ENCODE measurements at regions not wholly inside any gene's neighbourhood (a gene's known extent, or its start where the extent isn't known, plus 50 kb on each side); places are given as distances from the start of the nearest gene placed in this dataset.

DNA sequence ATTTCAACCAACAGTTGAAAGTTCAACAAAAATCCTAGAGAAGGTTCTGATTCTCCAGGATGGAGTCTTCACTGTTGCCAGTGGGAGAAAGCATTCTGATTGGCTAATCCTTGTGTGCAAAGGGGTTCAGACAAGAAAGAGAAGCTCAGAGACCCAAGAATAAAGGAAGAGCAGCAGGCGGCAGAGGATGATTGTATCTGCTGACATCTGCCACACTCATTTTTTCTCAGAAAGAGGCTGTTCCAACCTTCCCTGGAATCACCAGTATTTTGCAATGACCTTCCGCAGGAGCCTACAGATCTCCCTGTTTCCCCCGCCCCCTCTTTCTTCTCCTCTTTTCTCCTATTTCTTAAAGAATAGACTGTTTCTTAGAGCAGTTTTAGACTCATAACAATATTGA is 376.7 kb downstream of the CDH26 start:
- no peak for DNase-seq

DNA sequence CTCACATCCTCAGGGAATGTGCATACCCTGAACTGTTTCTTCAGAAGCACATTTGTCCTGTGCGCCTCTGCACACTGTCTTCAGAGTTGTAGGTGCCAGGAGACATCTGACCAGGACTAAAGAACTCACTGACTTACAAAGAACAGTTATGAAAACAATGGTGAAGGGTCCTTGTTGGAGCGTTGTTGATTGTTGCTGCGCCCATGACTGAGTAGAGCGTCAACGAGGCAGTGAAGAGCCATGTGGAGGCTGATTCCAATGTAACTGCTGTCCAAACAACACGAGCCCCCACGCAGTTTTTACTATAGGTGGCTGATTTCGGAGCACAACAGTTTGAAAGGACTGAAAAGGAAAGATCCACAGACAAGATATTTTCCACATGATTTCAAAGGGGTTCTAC is 380.3 kb downstream of the CDH26 start:
- DNase-seq = no peak

DNA sequence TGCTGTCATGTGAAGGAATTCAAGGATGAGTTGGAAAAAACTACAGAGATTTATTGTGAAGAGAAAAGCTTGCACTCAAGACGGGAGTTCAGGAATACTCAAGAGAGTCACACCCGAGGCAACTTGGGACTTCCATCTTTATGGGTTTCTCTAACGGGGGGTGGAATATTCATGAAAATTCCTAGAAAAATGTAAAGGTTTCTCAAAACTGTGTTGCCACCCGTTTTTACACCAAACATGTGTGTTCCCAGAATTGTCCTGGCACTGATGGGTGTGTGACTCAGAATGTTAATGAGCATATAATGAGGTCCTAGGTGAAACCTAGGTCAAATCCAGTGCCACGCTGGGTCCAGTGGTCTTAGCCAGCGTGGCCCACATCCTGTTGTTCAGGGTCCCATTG is 381.5 kb downstream of the CDH26 start:
- DNase-seq = no peak

DNA sequence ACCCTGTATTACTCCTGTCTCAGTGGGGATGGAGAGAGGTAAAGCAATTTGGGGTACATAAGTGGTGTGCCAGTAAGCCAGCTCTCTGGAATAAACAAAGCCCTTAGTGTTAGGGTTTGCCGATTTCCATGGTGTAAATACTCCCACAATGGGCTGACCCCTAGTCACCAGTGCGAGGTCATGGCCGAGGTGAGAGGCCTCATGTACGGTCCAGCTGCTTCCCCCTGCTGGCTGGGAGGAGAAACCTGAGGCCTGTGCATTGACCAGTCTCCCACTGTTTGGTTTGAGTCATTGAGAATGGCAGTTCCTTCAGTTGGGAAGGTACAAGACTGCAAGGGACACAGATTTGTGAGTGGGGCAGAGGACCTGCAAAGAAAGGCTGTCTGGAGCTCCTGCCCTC is 382.0 kb downstream of the CDH26 start:
- no peak for DNase-seq

DNA sequence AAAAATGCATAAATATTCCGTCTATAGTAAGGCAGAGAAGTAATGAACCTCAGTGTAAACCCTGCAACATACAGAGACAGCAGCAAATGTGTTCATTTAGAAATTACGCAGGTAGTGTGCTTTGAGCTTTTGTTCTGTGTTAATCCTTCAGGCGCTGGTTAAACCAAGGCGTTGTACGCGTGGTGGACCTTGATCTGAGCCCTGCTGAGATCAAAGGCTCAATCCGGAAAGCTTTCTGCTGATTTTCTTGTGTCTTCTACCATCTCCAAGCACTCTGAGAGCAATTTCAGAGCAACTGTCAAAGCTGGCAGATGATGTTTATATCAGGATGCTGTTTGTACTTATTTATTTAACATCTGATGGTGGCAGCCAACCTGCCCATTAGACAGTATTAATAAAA is 382.8 kb downstream of the CDH26 start:
- no peak for DNase-seq

DNA sequence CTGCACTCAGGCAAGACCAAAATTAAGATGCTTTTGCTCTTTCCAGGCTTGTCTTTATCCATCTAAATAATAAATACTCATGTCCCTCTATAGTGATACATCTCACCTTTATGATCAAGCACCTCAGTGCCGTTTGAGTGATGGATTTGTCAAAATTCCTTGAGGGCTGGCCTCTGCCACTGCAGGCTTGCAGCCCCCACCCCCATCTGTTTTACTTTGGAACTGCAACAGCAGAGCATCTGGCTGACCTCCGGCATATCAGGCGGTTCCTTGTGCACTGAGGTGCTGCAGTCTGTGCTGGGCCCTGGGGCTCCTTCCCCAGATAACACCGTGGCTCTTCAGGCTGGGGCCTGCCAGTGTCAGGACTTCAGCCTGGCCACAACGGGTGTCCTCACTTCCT is 386.9 kb downstream of the CDH26 start:
- no peak for DNase-seq

DNA sequence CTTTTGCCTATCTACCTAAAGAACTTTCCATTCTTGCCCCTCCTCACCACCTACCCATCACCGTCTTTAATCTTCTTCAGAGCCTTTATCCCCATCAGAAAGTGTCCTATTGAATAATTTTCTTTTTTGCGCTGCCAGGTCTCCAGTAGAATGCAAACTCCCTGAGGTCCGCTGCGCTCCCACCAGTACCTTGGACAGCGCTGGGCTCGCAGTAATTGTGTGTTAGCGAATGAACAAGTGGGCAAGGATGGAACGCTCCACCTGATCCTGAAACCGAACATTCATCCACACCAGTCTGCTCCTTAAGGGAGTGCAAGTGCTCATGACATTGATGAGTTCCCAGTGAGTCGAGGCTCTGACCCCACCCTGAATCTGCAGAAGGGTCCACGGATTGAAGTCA is 391.2 kb downstream of the CDH26 start:
- no peak for DNase-seq

DNA sequence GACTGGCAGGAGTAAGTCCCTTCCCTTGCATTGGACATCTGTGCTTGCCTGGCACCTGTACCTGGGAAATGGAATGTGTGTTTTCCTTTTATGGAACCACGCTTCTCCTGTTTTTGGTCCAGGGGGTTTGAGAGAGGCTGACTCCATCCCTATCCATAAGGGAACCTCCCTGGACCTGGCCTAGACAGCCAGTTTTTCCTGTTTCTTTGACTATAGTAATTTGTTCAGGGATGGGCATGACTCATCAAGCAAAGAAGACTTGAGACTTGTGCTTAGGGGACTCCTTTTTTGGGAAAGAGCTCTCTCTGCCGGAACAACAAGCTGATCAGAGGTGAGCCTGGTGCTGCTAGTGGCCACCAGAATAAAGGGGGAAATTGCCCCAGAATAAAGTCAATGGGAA is 393.8 kb downstream of the CDH26 start:
- DNase-seq = no peak

DNA sequence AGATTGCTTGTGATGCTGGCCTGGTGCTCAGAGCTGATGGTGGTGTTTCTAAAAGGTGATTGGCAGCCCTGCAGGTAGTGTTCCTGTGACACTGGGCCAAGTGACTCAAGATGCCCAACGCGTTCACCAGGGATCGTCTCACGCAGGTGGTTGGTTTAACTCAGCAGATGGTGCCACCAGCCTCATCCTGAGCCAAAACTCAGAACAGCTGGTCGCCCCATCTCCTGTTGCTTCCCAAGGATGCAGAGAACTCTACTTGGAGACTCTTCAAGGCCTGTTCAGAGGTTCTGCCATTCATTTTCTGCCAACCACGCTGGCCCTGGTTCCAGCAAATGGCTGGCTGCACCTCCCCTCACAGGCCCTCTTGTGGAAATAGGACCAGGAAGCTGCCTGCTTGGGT is 394.4 kb downstream of the CDH26 start:
- DNase-seq = no peak

DNA sequence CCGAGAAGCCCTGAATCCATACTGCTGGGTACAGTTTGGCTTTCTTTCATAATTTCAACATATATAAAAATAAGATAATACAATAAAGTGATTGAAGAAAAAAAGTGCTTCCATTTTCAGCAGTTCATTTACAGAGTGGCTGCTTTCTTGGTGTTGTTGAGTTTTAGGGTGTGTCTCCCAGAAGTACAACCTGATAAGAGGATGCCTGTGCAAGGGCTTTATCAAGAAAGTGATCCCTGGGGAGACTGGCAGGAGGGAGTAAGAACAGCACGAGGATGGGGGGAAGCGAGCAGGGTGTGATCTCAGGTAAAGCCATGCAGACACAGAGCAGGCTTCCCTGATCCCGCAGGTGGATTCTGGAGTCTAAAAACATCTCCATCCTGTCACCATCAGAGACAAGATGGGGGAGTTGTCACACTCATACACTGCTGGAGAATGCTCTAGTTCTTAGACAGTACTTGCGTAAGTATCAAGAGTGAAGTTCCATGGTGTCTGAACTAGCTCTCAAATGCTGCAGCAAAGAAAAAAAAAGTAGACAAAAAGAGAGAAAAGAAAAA is 395.9 kb downstream of the CDH26 start:
- DNase-seq = no peak

DNA sequence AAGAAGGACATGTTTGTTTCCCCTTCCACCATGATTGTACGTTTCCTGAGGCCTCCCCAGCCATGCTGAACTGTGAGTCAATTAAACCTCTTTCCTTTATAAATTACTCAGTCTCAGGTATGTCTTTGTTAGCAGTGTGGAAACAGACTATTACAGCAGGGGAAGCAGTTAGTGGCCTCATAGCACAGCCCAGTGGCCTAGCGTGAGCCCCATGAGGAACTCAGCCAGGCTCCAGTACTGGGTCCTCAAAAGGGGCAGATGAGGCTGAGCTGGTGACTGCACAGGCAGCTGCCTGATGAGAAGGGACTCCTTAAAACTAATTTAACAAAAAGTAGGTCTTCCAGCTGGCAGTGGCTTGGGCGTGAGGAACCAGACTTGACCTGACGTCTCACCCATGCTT is 399.9 kb downstream of the CDH26 start:
- no peak for DNase-seq

DNA sequence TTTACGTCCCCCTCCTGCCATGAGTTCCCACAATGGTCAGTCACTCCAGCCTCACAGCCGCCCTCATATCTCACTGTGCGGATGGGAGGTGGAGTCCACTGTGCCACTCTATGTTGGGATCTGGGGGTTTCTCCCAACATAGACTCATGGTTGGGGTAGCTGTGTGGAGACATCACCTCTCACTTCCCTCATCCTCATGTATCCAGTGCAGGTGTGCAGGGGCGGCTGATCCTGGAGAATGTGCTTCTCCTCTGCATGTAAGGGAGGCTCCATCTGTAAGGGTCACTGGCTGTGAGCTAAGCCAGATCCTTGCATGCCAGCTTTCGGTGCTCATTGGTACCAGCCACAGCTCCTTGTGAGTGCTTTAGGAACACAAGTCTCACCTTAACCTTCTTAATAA is 400.8 kb downstream of the CDH26 start:
- no peak for DNase-seq

DNA sequence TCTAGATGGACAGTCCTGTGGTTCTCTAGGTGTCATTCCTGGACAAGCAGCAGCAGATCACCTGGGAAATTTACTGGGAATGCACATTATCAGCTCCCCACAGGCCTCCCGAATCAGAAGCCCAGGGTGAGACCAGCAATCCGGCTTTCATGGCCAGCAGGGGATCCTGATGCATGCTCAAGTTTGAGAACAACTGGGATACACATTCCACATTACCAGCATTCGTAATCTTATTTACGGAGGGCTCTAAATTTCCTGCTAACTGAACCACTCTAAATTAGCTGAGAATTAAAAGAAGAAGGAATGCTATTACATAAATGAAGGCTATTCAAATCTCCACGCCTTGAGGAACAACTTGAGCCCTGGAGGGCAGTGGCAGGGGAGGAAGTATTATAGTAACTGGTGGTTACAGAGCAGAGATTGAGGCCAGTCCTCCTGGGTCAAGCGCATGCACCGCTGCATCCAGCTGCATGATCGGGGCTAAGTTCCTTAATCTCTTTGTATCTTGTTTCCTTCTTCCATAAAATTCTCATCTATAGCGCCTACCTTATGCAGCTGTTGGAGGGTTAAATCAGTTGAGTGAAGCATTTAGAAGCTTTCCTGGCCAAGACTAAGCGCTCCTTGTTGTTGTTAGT is 403.7 kb downstream of the CDH26 start:
- no peak for DNase-seq

DNA sequence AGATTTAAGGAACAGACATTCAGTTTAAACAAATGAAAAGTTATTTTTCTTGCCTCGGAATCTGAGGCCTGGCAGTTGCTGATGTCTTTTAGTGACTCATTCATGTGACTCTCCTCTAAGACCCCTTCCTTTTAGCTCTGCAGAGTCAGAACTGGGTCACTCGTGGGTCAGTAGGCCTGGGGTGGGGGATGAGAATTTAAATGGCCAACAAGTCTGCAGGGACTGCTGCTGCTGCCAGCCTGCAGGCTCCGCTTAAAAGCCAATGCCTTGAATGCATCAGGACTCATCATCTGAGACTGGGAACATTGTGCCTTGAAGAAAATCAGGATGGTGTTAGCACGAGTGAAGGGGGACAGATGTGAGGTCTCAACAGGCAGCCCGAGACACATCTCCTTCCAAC is 404.3 kb downstream of the CDH26 start:
- DNase-seq = no peak

DNA sequence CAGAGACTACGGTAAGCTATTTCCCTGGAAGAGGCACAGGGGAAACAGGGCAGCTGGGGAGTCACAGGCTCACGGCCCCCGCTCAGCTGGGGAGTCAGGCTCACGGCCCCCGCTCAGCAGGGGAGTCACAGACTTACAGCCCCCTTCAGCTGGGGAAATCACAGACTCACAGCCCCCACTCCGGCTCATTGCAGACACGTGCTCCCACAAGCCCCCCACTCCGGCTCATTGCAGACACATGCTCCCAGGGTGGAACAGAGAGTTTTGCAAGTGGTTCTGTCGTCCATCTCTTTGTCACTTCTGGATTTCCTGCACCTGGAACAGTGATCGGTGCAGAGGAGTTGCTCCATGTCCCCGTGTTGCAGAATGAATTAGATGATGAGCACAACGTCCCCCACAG is 405.5 kb downstream of the CDH26 start:
- DNase-seq = no peak

DNA sequence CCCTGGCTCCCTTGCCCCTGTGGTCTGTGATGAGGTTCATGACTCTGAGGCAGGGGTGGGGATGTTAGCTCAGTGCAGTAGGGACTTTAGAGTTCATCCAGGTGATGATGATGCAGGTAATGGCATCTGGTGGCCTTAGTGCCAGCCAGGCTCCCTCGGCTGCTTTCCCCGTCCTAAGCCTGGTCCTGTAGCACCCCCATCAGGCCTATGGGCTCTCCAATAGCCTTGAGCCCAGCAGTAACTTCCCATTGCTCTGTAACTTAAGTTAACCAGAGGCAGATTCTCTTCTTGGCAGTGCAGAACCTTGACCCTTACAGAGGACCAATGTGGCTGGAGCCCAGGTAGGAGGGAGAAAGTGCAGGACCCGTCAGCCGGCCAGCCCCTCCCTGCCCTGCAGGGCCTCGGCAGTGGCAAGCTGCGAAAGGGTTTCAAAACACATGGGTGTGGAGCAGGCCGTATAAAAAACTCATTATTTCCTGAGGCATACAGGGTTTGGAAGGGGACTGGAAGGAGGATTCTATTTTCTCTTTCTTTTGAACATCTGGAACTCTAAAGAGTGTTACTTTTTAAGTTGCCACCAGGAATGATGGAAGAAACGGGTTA is 406.9 kb downstream of the CDH26 start:
- DNase-seq = peak; percentile 4

DNA sequence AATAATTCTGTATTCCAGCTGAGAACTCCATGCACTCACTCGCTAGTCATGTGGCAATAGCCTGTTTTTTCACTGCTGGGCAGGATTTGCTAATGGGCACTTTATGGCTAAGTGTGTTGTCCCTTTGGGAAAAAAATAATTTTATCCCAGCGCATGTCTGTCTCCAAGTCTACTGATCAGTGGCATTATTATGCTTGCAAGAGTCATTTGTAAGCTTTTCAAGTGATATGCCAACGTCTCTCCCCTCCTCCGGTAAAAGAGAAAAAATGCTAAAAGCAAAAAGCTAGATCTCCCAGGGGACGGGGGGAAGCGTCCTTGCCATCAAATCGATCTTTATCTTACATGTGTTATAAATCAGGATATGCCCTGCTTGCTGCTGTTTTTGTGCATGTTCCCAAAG is 407.7 kb downstream of the CDH26 start:
- no peak for DNase-seq

DNA sequence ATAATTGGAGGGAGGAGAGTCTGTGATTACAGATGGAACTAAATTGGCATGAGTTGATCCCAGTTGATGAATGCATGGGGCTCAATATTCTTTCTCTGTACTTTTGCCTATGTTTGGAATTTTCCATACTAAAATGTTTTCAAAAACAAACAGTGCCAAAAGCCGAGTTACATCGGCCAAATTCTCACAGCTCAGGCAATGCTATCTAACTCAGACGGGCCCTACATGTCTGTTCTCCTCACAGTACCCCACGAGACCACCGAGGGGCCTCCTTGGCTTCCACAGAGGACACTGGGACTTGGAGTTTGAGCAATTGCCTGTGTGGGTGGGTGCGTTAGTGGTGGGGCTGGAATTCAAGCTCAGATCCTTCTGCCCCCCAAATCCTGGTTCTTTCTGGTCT is 413.2 kb downstream of the CDH26 start:
- DNase-seq = no peak

DNA sequence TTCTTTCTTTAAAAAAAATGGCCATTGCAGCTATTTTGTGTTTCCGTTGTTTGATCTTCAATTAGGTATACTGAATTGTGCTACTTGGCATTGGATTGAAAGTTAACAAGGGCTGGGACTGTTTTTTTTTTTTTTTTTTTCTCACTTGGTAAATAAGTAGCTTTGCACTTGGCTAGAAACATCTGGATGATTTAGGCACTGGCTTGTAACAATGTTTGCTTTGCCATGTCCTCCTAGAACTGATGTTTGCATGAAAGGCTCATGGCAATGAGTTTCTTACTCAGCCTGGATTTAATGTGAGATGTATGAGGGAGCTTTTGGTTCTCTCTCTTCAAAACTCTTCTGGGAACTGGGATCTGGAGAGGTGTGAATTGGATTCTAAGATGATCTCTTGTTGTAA is 414.1 kb downstream of the CDH26 start:
- no peak for DNase-seq

DNA sequence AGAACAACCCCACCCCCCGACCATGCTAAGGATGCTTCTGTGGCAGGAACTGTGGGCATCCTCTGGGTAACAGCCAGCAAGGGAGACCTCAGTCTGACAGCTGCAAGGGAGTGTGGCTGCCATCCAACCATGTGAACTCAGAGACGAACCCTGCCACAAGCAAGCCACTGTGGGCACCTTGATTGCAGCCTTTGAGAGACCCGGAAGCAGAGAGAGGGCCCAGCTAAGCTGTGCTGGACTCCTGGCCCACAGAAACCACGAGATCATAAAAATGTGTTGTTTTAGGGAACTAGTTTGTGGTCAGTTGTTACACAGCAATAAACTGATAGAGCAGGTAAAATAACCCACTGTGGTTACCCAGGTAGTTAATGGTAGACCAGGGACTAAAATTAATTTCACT is 414.6 kb downstream of the CDH26 start:
- no peak for DNase-seq

DNA sequence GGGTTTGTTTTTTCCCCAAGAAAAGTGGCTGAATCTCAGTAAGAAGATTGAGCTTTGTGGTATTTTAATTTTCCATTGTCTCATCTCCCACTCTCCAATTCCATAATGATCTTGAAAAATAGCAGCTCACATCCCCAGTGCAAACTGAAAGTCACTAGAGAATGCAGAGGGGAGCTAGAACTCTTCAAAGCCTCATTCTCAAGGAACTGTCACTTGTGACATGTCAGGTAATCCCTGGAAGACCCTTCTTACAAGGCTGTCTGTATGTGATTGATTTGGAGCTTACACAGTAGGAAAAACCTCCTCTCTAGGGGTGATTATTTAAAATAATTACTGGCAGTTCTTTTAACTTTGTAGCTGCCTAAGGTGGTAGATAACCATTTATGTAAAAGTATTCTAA is 420.4 kb downstream of the CDH26 start:
- no peak for DNase-seq

DNA sequence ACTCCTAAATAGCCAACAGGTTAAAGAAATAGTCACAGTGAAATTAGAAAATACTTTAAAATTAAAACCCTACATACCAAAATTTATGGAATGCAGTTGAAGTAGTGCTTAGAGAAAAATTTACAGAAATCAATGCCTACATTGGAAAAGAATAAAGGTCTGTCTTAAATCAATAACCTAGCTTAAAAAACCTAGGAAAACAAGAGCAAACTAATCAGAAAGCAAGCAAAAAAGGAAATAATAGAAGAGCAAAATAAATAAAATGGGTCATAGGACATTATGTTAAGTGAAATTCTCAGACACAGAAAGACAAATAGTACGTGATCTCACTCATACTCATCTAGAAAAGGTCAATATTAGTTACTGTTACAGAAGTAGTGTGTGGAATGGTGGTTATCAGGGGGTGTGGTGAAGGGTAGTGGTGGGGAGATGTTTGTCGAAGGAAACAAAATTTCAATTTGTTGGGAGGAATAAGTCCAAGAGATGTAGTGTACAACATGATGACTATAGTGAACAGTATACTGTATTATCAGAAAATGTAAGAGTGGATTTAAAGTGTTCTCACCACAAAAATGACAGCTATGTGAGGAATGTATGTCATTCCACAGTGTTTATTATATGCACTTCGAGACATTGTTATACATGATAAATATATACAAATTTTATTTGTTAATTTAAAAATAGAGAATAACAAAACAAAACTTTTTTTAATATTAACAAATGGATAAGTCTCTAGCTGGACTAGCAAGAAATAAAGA is 423.6 kb downstream of the CDH26 start:
- no peak for DNase-seq

DNA sequence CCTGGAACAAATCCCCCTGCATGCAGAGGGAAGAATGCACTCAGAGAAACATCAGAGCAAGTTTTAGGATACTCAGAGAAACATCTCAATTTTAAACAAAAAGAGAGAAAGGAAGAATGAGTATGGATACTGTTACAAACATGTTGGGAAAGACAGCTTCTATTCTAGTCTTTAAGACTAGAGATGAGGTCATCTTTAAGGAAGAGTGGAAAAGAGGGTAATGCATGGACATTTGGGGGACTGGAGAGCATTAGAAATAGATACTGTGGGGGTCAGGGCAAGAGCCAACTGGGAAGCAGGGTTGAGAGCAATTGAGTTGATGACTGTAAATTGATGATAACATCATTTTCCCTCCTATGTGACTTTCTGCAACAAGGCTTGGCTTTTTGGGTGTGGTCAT is 431.2 kb downstream of the CDH26 start:
- DNase-seq = no peak

DNA sequence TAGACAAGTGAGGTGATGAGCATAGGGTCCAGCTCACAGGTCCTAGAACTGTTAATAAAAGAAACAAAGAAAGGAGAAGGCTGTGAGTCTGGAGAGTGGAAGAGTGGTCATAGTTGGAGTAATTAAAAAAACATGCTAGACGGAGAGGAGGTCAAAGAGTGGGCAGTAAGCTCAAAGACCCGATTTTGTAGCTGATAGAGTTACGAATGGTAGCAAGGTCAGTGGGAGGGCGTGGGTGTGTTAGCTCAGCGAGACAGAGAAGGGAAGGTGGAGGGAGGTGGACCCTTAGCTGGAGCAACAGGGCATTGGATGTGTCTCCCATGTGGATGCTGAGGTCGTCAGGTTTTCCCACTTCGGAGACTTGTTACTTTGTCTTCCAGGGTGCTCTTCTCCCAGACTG is 431.7 kb downstream of the CDH26 start:
- no peak for DNase-seq

Measured in midbrain (tissue), 1 donor.